PC-3 (cell line): ENCODE measurements at regions not wholly inside any gene's neighbourhood (a gene's known extent, or its start where the extent isn't known, plus 50 kb on each side); places are given as distances from the start of the nearest gene placed in this dataset.

Experiments
- CTCF ChIP-seq: fragments of 300-600 bp; sonication (generic); conservative IDR thresholded peaks from 2 replicates; pipeline ENCODE4 v1.5.1; 2017; ENCODE audit warnings: antibody characterized with exemption, low read depth, mild to moderate bottlenecking, low read length
- EZH2 ChIP-seq: fragments of 300-600 bp; sonication (generic); IDR thresholded peaks from one replicate; pipeline ENCODE4 v1.6.1; 2017; ENCODE audit warnings: antibody characterized with exemption, mild to moderate bottlenecking, low read length; ENCODE audit not compliant: unreplicated experiment

GRCh38 chr1:199804526-199804925, 223.0 kb upstream of the NR5A2 start:
- no peak for TF ChIP-seq CTCF
- no peak for TF ChIP-seq EZH2
